ENCODE measurements at regions not wholly inside any gene's neighbourhood (a gene's known extent, or its start where the extent isn't known, plus 50 kb on each side); places are given as distances from the start of the nearest gene placed in this dataset.
"Not testable (repeated sequence)": the region's sequence is repeated elsewhere in the genome, so short reads cannot be mapped to it uniquely, and the experiment has no call there.

GRCh38 chr10:44564790-44565189, 179.9 kb upstream of the CXCL12 start:
- DNase-seq (ENCODE audit: low read depth) = no peak

- DNase-seq (ENCODE audit: low read depth) = no peak
Observed at GRCh38 chr10:44566786-44567185, 181.9 kb upstream of the CXCL12 start.

- DNase-seq (ENCODE audit: low read depth) = no peak
Observed at GRCh38 chr10:44567471-44567870, 182.6 kb upstream of the CXCL12 start.

GRCh38 chr10:44569193-44570091, 184.5 kb upstream of the CXCL12 start:
- DNase-seq (ENCODE audit: low read depth) = no peak

- DNase-seq (ENCODE audit: low read depth) = no peak
Observed at GRCh38 chr10:44571701-44572100, 186.8 kb upstream of the CXCL12 start.

GRCh38 chr10:44572146-44572545, 187.2 kb upstream of the CXCL12 start:
- DNase-seq (ENCODE audit: low read depth) = no peak

- DNase-seq (ENCODE audit: low read depth) = no peak
Observed at GRCh38 chr10:44573821-44574220, 188.9 kb upstream of the CXCL12 start.

- no peak for DNase-seq (ENCODE audit: low read depth)
Observed at GRCh38 chr10:44574596-44575480, 189.9 kb upstream of the CXCL12 start.

GRCh38 chr10:44575601-44576380, 190.9 kb upstream of the CXCL12 start:
- no peak for DNase-seq (ENCODE audit: low read depth)

GRCh38 chr10:44576702-44577191, 191.8 kb upstream of the CXCL12 start:
- DNase-seq (ENCODE audit: low read depth) = peak; percentile 46

- DNase-seq (ENCODE audit: low read depth) = no peak
Observed at GRCh38 chr10:44577533-44577932, 192.6 kb upstream of the CXCL12 start.

- no peak for DNase-seq (ENCODE audit: low read depth)
Observed at GRCh38 chr10:44578271-44578670, 193.4 kb upstream of the CXCL12 start.

GRCh38 chr10:44578963-44579362, 194.1 kb upstream of the CXCL12 start:
- DNase-seq (ENCODE audit: low read depth) = not testable (repeated sequence)

- no peak for DNase-seq (ENCODE audit: low read depth)
Observed at GRCh38 chr10:44581996-44582395, 197.1 kb upstream of the CXCL12 start.

GRCh38 chr10:44587488-44588318, 202.8 kb upstream of the CXCL12 start:
- no peak for DNase-seq (ENCODE audit: low read depth)

GRCh38 chr10:44589181-44589943, 204.5 kb upstream of the CXCL12 start:
- no peak for DNase-seq (ENCODE audit: low read depth)

- no peak for DNase-seq (ENCODE audit: low read depth)
Observed at GRCh38 chr10:44589944-44590449, 205.1 kb upstream of the CXCL12 start.

- DNase-seq (ENCODE audit: low read depth) = no peak
Observed at GRCh38 chr10:44591911-44592310, 207.0 kb upstream of the CXCL12 start.

GRCh38 chr10:44593952-44594351, 209.1 kb upstream of the CXCL12 start:
- no peak for DNase-seq (ENCODE audit: low read depth)

GRCh38 chr10:44607116-44607515, 222.2 kb upstream of the CXCL12 start:
- no peak for DNase-seq (ENCODE audit: low read depth)

Measured in renal cortical epithelial cell (primary cell).